CD14-positive monocyte (primary cell): ENCODE measurements at regions not wholly inside any gene's neighbourhood (a gene's known extent, or its start where the extent isn't known, plus 50 kb on each side); places are given as distances from the start of the nearest gene placed in this dataset.

Experiments
- DNase-seq, 3 donors: peaks; one replicate each; pipeline ENCODE4 v3.0.0-alpha.2; 2011 to 2022
- H2AFZ ChIP-seq: 2 replicates; pipeline ENCODE4 v1.6.0; 2012; ENCODE audit warnings: mild to moderate bottlenecking, low read depth, low read length, inconsistent platforms; ENCODE audit not compliant: insufficient read depth, poor library complexity, severe bottlenecking
- H3K27ac ChIP-seq, 2 donors: 1 replicate in 1 of 2; 2 replicates in 1 of 2; pipeline ENCODE4 v1.5.1; 2012 to 2013; ENCODE audit warnings: low read length in 2 of 2, control low read depth in 1 of 2, inconsistent platforms in 1 of 2, low read depth in 1 of 2, mild to moderate bottlenecking in 1 of 2
- H3K27me3 ChIP-seq, 2 donors: one replicate each; pipeline versions ENCODE4 v1.6.0 to v1.6.1; 2011 to 2013; ENCODE audit warnings: low read length in 2 of 2; ENCODE audit not compliant: control insufficient read depth in 2 of 2, insufficient read depth in 2 of 2
- H3K36me3 ChIP-seq, 2 donors: replicated peaks in 1 of 2; 1 replicate in 1 of 2; 2 replicates in 1 of 2; pipeline versions ENCODE4 v1.5.1 to v1.6.1; 2012 to 2013; ENCODE audit warnings: low read length in 2 of 2, control low read depth in 1 of 2, inconsistent platforms in 1 of 2, mild to moderate bottlenecking in 1 of 2; ENCODE audit not compliant: insufficient read depth in 2 of 2, control insufficient read depth in 1 of 2
- H3K4me1 ChIP-seq, 2 donors: 1 replicate in 1 of 2; 2 replicates in 1 of 2; pipeline versions ENCODE4 v1.5.1 to v1.6.1; 2012 to 2013; ENCODE audit warnings: low read length in 2 of 2, control low read depth in 1 of 2, inconsistent platforms in 1 of 2, mild to moderate bottlenecking in 1 of 2, moderate library complexity in 1 of 2; ENCODE audit not compliant: insufficient read depth in 2 of 2, control insufficient read depth in 1 of 2
- H3K4me2 ChIP-seq: replicated peaks from 2 replicates; pipeline ENCODE3; 2012; ENCODE audit warnings: low read length, moderate library complexity, mild to moderate bottlenecking; ENCODE audit not compliant: poor library complexity, severe bottlenecking; ENCODE audit errors: extremely low read depth
- H3K4me3 ChIP-seq, 3 experiments: fragments of 200-600 bp in 1 of 3; sonication (generic) in 1 of 3; replicated peaks in 1 of 3; 1 replicate in 2 of 3; 2 replicates in 1 of 3; pipeline ENCODE4 v1.5.1; 2011 to 2013; ENCODE audit warnings: low read length in 3 of 3, mild to moderate bottlenecking in 3 of 3, control low read depth in 2 of 3, low read depth in 2 of 3, inconsistent platforms in 1 of 3, moderate library complexity in 1 of 3
- H3K79me2 ChIP-seq: 2 replicates; pipeline ENCODE4 v1.6.0; 2012; ENCODE audit warnings: mild to moderate bottlenecking, control low read depth, inconsistent platforms, low read length, moderate library complexity; ENCODE audit not compliant: insufficient read depth
- H3K9ac ChIP-seq: 2 replicates; pipeline ENCODE4 v1.6.0; 2017; ENCODE audit warnings: low read length, mild to moderate bottlenecking; ENCODE audit not compliant: insufficient read depth, poor library complexity, severe bottlenecking
- H3K9me3 ChIP-seq, 2 donors: replicated peaks in 1 of 2; 1 replicate in 1 of 2; 2 replicates in 1 of 2; pipeline versions ENCODE4 v1.5.1 to v1.6.1; 2012 to 2013; ENCODE audit warnings: low read length in 2 of 2, control low read depth in 1 of 2; ENCODE audit not compliant: control insufficient read depth in 1 of 2, insufficient read depth in 1 of 2
- H4K20me1 ChIP-seq: 2 replicates; pipeline ENCODE4 v1.6.0; 2012; ENCODE audit warnings: mild to moderate bottlenecking, low read length, control low read depth, moderate library complexity; ENCODE audit not compliant: insufficient read depth
- H3K27ac Mint-ChIP-seq, 7 donors: one replicate each; pipeline ENCODE4 v1.8.0; 2020; ENCODE audit warnings: mild to moderate bottlenecking in 7 of 7, mixed read lengths in 7 of 7, moderate library complexity in 6 of 7, inconsistent platforms in 2 of 7
- H3K27me3 Mint-ChIP-seq, 3 donors: one replicate each; pipeline ENCODE4 v1.8.0; 2021 to 2022; ENCODE audit warnings: low read depth in 3 of 3, mild to moderate bottlenecking in 3 of 3, mixed read lengths in 3 of 3, moderate library complexity in 3 of 3, inconsistent platforms in 1 of 3
- H3K36me3 Mint-ChIP-seq, 2 donors: one replicate each; pipeline ENCODE4 v1.8.0; 2020; ENCODE audit warnings: mixed read lengths in 2 of 2, inconsistent platforms in 1 of 2, mild to moderate bottlenecking in 1 of 2
- H3K4me1 Mint-ChIP-seq: one replicate; pipeline ENCODE4 v1.8.0; 2020; ENCODE audit warnings: mild to moderate bottlenecking, mixed read lengths
- H3K4me3 Mint-ChIP-seq, 2 donors: one replicate each; pipeline ENCODE4 v1.8.0; 2020; ENCODE audit warnings: mild to moderate bottlenecking in 2 of 2, mixed read lengths in 2 of 2, moderate library complexity in 1 of 2
- H3K9me3 Mint-ChIP-seq, 7 donors: one replicate each; pipeline ENCODE4 v1.8.0; 2020 to 2022; ENCODE audit warnings: mixed read lengths in 7 of 7, mild to moderate bottlenecking in 6 of 7, moderate library complexity in 6 of 7, inconsistent platforms in 2 of 7
- WGBS: methylation state at CpG from one replicate; pipeline ENCODE4 v1.1.5; 2013; ENCODE audit warnings: missing lambda C conversion rate; ENCODE audit not compliant: insufficient coverage; 5-methylcytosine and 5-hydroxymethylcytosine counted together
- intact Hi-C, 2 donors: fragments of 100-400 bp; cut with micrococcal nuclease; formaldehyde crosslinking; loops; one replicate each; pipeline versions ENCODE4 v1.15.0 to v1.15.1; 2023
- TF ChIP-seq, protein P1 (sequence below): fragments of 200-600 bp; IDR thresholded peaks from one replicate; pipeline ENCODE4 v1.8.0; 2022; ENCODE audit warnings: antibody characterized with exemption, mild to moderate bottlenecking

DNA sequence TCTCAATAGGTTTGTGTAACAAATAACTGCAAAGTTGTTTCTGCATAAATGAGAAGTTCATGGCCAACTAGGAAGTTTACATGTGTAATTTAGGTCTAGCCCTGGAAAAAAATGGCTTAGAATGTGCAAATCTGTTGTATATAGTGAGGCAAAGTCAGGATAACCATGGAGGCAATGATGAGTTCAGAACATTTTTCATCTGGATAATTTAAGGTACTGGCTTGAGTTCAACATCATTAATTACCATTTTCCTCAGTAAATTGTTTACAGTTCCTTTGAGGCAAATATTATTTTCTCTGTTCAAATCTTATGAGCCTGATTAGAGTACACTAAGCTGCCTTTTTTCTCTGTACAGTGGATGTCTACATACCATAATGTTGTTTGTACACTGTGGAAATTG is 1259.0 kb upstream of the NUDT12 start:
- Histone ChIP-seq H3K27me3 (no peaks in the 10 kb centered on the region), H3K27ac (no peak overlapping the region), H3K36me3 (no peaks in the 10 kb centered on the region), H3K4me1 (no peaks in the 10 kb centered on the region), H3K9me3 (no peaks in the 10 kb centered on the region), H3K79me2 (no peaks in the 10 kb centered on the region), H3K9ac (no peak overlapping the region), H3K4me3 (no peak overlapping the region), H4K20me1 (no peaks in the 10 kb centered on the region), H2AFZ (no peak overlapping the region), H3K4me2 (no peak overlapping the region)
- intact Hi-C loops, result no loop called here
- Mint-ChIP-seq H3K27ac (no peak overlapping the region), H3K4me3 (no peak overlapping the region), H3K4me1 (no peaks in the 10 kb centered on the region), H3K36me3 (no peaks in the 10 kb centered on the region), H3K27me3 (no peaks in the 10 kb centered on the region), H3K9me3 (no peaks in the 10 kb centered on the region)
- TF ChIP-seq, protein P1, sequence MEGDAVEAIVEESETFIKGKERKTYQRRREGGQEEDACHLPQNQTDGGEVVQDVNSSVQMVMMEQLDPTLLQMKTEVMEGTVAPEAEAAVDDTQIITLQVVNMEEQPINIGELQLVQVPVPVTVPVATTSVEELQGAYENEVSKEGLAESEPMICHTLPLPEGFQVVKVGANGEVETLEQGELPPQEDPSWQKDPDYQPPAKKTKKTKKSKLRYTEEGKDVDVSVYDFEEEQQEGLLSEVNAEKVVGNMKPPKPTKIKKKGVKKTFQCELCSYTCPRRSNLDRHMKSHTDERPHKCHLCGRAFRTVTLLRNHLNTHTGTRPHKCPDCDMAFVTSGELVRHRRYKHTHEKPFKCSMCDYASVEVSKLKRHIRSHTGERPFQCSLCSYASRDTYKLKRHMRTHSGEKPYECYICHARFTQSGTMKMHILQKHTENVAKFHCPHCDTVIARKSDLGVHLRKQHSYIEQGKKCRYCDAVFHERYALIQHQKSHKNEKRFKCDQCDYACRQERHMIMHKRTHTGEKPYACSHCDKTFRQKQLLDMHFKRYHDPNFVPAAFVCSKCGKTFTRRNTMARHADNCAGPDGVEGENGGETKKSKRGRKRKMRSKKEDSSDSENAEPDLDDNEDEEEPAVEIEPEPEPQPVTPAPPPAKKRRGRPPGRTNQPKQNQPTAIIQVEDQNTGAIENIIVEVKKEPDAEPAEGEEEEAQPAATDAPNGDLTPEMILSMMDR, result no peak
- no peak for DNase-seq

DNA sequence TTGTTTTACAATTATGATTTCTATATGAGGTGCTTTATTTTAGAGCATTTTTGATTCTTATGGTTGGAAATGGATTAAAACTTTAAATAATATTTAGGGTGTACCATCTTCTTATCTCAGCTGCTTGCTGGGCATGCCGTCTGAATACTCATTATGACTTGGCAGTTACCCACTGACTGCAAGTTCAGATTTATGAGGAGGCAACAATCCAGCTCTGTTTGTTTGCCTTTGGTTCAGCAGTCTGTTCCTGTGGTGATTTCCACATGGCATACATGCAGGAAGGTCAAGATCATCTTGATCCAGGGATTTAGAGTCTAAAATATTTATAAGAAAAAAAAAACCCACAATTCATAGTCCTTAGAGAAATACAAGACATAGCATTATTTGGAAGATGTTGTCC is 1254.5 kb upstream of the NUDT12 start:
- H3K4me1 Mint-ChIP-seq, result no peaks in the 10 kb centered on the region
- H3K4me1 ChIP-seq, result no peaks in the 10 kb centered on the region
- no peak overlapping the region for H3K4me3 Mint-ChIP-seq
- no peaks in the 10 kb centered on the region for H3K27me3 ChIP-seq
- no peaks in the 10 kb centered on the region for H3K36me3 Mint-ChIP-seq
- DNase-seq, result no peak
- no peak overlapping the region for H3K9ac ChIP-seq
- no peaks in the 10 kb centered on the region for H3K9me3 Mint-ChIP-seq
- no peak overlapping the region for H3K27ac ChIP-seq
- H4K20me1 ChIP-seq, result no peaks in the 10 kb centered on the region
- no peaks in the 10 kb centered on the region for H3K36me3 ChIP-seq
- intact Hi-C loops, result no loop called here
- H2AFZ ChIP-seq, result no peak overlapping the region
- H3K27ac Mint-ChIP-seq, result no peak overlapping the region
- H3K79me2 ChIP-seq, result no peaks in the 10 kb centered on the region
- H3K27me3 Mint-ChIP-seq, result no peaks in the 10 kb centered on the region
- TF ChIP-seq, protein P1, result no peak
- no peak overlapping the region for H3K4me3 ChIP-seq
- WGBS, result no CpG with 5 or more reads among the region's 1 CpG
- no peak overlapping the region for H3K4me2 ChIP-seq
- H3K9me3 ChIP-seq, result no peaks in the 10 kb centered on the region
